HG03342 (cell line): ENCODE measurements at regions not wholly inside any gene's neighbourhood (a gene's known extent, or its start where the extent isn't known, plus 50 kb on each side); places are given as distances from the start of the nearest gene placed in this dataset.
"Not testable (repeated sequence)": the region's sequence is repeated elsewhere in the genome, so short reads cannot be mapped to it uniquely, and the experiment has no call there.

ENCODE experiments used
- ATAC-seq: cut with Tn5 transposase; IDR thresholded peaks from one replicate; pipeline ENCODE4 v1.9.1; 2021; ENCODE audit warnings: mild to moderate bottlenecking, moderate library complexity; ENCODE audit not compliant: unreplicated experiment

GRCh38 chr18:78787751-78788150 is 191.9 kb upstream of the SALL3 start:
- no peak for ATAC-seq

DNA sequence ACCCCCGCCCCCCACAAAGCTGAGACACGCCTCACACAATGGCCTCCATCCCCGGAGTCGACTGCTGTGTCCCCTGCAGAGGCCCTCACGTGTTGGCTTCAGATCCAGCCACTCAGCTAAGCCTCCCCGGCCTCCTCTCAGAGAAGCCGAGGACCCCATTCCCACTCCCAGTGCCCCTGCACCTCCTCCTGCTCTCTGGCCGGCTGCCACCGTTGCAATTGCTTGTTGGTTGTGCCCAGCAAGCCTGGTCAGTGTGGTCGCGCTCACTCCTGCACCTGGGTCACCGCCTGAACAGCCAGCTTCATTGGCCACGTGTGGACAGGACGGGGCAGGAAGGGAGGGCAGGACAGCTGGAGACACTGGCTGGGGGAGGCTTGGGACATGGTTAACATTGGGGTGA is 191.5 kb upstream of the SALL3 start:
- ATAC-seq: no peak

GRCh38 chr18:78789850-78790249 is 189.8 kb upstream of the SALL3 start:
- ATAC-seq: no peak

DNA sequence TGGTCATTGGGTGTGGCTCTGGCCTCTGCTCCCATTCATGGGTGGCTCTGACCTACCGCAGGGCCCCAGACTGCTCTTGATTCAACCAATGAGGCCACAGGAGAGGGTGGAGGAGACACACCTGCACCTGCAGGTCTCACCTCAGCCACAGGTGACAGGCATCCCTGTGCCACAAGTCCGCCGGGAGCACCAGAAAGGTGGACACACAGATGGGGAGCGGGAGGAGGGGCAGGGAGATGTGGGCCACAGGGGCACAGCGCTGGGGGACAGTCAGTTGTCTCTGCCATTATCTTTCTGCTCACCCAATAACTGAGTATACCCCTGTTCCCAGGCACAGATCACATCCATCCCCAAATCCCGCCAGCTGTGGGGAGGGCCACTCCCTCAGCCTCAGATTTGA is 189.1 kb upstream of the SALL3 start:
- no peak for ATAC-seq

DNA sequence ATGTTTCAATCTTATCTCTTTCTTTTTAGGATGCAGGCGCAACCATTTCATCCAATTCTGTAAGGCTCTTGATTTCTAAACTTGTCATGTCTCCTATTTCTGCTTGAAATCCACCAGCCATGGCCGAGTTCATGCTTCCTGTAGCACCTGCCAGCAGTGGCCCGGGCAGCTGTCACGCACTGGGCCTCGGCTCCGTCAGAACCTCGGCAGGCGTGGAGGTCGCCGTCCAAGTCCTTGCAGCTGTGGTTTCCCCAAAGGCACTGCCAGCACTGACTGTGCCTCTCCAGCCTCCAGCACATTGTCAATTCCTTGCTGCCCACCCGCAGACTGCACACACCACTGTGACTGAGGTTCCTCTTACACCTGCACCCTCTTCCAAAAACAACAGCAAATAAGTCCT is 188.7 kb upstream of the SALL3 start:
- ATAC-seq: no peak

DNA sequence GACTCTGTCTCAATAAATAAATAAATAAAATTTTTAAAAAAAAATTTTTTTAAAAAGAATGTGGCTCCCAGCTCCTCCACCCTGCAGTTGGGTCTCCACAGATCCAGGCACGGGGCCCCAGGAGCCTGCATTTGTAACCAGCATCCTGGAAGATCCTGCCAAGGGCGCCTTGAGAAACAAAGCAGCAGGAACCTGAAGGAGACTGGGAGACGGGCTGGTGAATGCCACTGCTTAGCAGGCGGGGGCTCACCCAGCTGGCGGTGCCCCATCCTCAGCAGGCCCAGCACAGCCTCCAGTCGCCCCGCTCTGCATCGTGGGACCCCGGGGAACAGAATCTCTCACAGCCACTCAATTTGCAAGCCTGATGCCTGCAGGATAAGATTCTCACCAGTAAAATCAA is 187.5 kb upstream of the SALL3 start:
- no peak for ATAC-seq

DNA sequence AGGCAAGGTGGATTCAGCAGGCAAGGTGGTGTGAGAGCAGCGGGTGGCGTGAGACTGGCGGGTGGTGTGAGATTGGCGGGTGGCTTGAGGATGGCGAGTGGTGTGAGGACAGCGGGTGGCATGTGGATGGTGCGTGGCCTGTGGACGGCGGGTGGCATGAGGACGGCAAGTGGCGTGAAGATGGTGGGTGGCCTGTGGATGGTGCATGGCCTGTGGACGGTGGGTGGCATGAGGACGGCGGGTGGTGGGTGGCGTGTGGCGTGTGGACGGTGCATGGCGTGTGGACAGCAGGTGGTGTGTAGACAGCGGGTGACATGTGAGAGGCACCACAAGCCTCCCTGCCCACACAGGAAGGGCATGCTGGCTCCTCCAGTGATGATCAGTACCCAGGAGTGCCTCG is 186.9 kb upstream of the SALL3 start:
- ATAC-seq: no peak

DNA sequence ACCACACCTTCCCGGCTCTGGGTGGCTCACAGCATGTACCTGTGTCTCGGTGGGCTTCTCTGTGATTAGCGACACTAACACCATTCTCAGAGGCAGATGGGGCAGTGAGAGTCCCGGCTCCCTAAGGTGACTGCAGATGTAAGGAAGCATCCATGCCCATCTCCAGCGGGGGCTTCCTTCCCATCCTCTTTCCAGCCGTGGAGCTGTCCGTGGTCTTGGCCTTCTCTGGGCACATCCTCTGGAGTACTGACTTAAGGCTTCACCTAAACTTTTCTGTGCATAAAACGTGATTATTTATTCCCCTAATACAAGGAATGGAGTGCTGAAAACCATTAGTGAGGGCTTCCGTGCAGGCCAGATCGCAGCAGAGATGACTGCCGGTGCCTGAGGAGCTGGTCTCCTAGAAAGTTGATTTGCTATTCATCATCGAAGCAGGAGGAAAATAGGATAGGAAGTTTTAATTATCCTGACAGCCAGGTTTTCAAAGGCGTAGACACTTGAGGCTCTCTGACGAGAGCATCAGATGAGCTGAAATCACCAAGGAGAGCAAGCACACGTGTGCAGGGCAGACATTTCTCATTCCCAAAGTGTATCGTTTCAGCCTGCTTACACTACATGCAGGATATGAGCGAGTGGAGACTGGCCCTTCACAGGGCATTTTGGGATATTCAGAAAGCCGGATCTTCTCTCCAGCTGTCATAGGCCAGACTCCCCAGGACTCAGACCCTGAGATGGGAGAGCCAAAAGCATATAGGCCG is 186.1 kb upstream of the SALL3 start:
- no peak for ATAC-seq

DNA sequence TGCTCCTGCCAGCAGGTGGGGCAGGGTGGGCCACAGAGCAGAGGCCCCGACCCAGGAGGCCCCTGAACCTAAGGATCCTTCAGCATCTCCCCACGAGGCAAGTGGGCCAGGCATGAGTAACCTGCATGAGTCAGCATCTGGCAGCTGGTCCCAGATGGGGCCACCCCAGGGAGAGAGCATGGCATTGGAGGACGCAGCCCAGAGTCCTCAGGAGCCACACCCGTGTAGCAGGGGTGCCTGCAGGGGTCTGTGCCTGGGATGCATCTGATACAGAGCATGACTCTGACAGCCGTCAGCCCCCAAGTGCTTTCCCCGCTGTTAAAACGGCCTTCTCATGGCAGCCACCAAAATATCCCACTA is 185.6 kb upstream of the SALL3 start:
- ATAC-seq: no peak

DNA sequence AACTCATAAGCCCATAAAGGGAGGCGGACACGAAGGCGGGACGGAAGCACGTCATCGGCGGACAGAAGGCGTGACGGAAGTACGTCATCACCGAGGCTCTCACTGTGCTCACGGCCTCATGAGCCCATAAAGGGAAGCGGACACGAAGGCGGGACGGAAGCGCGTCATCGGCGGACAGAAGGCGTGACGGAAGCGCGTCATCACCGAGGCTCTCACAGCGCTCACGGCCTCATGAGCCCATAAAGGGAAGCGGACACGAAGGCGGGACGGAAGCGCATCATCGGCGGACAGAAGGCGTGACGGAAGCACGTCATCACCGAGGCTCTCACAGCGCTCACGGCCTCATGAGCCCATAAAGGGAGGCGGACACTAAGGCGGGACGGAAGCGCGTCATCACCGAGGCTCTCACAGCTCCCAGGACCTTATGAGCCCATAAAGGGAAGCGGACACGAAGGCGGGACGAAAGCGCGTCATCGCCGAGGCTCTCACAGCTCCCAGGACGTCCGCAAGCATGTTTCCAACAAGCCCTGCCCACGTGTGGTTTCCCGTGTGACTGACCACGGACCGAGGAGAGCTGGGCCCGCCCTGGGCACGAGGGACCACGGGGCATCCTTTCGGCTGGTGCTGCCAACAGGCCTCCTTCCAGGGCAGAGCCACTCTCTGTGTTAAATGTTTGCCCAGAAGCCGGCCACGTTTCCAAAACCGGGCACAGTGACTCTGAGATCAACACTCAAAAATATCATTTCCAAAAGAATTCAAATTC is 182.7 kb upstream of the SALL3 start:
- ATAC-seq: no peak

- no peak for ATAC-seq
Measured at GRCh38 chr18:78797499-78797898, 182.1 kb upstream of the SALL3 start.

- no peak for ATAC-seq
Measured at GRCh38 chr18:78798402-78799175, 181.0 kb upstream of the SALL3 start.

DNA sequence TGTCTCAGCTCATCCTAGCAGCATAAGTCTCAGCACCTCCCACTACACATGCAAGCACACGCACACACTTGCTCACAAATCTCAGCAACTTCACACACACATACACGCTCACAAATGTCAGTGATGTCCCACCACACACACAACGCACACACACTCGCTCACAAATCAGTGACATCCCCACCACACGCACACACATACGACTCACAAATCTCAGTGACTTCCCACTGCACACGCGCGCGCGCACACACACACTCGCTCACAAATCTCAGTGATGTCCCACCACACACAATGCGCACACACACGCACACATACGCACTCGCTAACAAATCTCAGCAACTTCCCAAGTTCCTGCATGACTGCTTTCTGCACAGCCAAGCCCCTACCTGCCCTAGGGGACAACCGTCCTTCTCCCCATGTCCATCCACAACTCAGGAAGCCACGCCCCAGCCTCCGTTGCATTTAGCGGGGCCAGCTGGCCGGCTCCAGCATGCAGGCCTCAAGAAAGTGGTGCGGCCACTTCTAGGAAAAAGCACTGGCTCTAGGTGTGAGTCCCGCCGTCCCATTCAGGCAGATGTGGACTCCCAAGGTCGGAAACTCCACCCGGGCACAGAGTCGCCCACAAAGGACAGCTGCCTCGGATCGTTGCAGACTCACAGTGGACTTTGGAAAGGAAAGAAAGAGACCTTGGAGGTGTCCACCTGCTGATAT is 180.1 kb upstream of the SALL3 start:
- no peak for ATAC-seq

- not testable (repeated sequence) for ATAC-seq
Measured at GRCh38 chr18:78800102-78800851, 179.3 kb upstream of the SALL3 start.

DNA sequence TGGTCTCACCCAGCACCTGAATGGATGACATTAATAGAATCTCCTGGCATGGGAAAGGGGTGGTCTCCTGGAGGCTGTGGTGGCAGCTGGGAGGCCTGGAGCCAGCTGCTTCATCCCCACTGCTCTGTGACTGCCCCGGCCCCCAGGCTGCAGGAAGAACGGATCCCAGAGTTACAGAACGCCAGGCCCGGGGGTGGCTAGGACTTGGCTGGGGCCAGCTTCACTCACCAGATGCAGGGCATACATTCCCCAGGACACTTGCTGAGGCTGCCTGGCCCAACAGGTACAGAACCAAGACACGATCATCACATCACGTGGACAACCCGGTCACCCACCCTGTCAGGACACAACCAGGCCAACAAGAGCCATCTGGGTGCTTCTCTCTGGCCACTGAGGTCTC is 178.6 kb upstream of the SALL3 start:
- no peak for ATAC-seq

GRCh38 chr18:78803104-78803503 is 176.5 kb upstream of the SALL3 start:
- ATAC-seq: no peak

- ATAC-seq: no peak
Measured at GRCh38 chr18:78804206-78805030, 175.2 kb upstream of the SALL3 start.

GRCh38 chr18:78805840-78806239 is 173.8 kb upstream of the SALL3 start:
- no peak for ATAC-seq

- ATAC-seq: no peak
Measured at GRCh38 chr18:78807668-78808067, 171.9 kb upstream of the SALL3 start.

DNA sequence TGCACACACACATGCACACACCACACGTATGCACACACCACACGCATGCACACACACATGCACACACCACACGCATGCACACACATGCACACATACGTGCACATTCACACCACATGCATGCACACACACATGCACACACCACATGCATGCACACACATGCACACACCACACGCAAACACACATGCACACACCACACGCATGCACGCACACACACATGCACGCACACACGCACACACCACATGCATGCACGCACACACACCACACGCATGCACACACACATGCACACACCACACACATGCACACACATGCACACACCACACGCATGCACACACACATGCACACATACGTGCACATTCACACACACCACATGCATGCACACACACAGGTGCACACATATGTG is 169.8 kb upstream of the SALL3 start:
- no peak for ATAC-seq
